D721Med (cell line): ENCODE measurements at regions not wholly inside any gene's neighbourhood (a gene's known extent, or its start where the extent isn't known, plus 50 kb on each side); places are given as distances from the start of the nearest gene placed in this dataset.
"Not testable (repeated sequence)": the region's sequence is repeated elsewhere in the genome, so short reads cannot be mapped to it uniquely, and the experiment has no call there.

ENCODE experiments used
- DNase-seq: peaks from one replicate; pipeline ENCODE4 v3.0.0; 2011; ENCODE audit warnings: low spot score; ENCODE audit not compliant: insufficient read length
- FAIRE-seq: peaks from 2 replicates; lab custom pipeline; 2011; peaks lifted over from hg19 to GRCh38; lab: Jason Lieb, UNC
- TF ChIP-seq, protein P1 (sequence below): IDR thresholded peaks from 2 replicates; pipeline ENCODE4 v1.5.1; 2012; ENCODE audit warnings: mild to moderate bottlenecking, control low read depth; ENCODE audit not compliant: insufficient read depth; ENCODE audit errors: missing control alignments

DNA sequence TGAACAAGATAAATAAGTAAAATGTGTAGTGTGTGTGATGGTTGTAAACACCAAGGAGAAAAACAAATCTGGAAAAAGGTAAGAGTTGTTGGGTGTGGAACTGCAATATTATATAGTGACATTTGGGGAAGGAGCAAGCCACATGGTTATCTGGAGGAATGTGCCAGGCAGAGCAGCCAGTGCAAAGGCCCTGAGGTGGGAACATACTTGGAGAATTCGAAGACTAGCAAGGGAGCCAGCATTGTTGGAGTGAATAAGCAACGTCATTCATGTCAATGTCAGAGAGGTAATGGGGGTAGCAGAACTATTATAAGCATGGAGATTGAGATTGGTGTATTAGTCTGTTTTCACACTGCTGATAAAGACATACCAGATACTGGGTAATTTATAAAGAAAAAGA, 241.5 kb upstream of the LHX5 start:
- TF ChIP-seq, protein P1, sequence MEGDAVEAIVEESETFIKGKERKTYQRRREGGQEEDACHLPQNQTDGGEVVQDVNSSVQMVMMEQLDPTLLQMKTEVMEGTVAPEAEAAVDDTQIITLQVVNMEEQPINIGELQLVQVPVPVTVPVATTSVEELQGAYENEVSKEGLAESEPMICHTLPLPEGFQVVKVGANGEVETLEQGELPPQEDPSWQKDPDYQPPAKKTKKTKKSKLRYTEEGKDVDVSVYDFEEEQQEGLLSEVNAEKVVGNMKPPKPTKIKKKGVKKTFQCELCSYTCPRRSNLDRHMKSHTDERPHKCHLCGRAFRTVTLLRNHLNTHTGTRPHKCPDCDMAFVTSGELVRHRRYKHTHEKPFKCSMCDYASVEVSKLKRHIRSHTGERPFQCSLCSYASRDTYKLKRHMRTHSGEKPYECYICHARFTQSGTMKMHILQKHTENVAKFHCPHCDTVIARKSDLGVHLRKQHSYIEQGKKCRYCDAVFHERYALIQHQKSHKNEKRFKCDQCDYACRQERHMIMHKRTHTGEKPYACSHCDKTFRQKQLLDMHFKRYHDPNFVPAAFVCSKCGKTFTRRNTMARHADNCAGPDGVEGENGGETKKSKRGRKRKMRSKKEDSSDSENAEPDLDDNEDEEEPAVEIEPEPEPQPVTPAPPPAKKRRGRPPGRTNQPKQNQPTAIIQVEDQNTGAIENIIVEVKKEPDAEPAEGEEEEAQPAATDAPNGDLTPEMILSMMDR, result no peak
- DNase-seq, result no peak
- no peak for FAIRE-seq

DNA sequence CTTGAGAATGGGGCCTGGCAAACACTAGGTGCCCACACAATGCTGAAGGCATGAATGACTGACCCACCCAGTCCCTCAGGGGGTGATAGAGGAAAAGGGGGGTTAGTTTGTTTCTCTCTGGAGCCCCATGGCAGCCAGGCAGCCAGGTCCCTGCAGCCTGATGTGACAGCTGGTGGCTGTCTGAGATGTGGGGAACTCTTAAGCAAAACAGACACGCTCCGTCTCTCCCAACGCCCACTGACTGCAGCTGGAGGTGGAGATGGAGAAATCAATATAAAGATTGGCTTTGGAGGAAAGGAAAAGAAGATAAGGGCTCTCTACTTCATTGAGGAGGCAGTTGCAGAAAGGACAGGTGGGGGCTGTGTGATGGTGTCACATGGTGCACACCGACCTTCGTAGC, 240.8 kb upstream of the LHX5 start:
- FAIRE-seq, result no peak
- no peak for DNase-seq
- TF ChIP-seq, protein P1, result no peak

GRCh38 chr12:113710216-113710615, 238.5 kb upstream of the LHX5 start:
- TF ChIP-seq, protein P1, result no peak
- FAIRE-seq (no peak), DNase-seq (no peak)

DNA sequence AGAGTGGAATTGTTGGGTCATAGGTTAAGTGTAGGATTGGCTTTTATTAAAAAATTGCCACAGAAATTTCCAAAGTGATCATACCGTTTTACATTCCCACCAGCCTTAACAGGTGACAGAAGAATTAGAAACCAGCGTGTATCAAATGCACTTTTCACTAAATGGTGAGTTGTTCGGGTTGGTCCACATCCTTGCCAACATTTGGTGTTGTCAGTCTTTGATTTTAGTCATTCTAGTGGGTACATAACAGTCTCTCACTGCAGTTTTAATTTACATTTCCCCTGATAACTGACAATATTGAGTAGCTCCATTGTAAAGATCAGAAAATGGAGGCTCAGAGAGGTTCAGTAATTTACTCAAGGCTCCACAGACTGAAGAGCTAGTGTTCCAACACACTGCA, 237.8 kb upstream of the LHX5 start:
- DNase-seq, result no peak
- FAIRE-seq, result no peak
- TF ChIP-seq, protein P1, result no peak

- TF ChIP-seq, protein P1, result no peak
- FAIRE-seq, result no peak
- no peak for DNase-seq
Measured at GRCh38 chr12:113702836-113703235, 231.2 kb upstream of the LHX5 start.

DNA sequence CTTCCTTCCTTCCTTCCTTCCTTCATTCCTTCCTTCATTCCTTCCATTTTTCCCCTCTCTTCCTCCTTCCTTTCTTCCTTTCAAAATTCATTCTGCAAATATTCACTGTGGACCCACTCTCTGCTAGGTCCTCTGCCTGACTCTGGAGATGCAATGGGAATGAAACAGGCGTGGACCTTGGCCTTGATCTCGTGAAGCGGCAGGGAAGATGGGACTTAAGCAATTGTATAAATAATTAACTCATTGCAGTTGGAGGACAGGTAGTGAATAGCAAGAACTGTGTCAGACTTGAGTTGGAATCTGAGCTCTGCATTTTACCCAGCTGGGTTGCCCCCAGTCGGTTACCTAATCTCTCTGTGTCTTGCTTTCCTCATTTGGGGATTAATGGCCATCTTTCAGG, 230.6 kb upstream of the LHX5 start:
- FAIRE-seq (no peak), DNase-seq (no peak)
- TF ChIP-seq, protein P1, result no peak

DNA sequence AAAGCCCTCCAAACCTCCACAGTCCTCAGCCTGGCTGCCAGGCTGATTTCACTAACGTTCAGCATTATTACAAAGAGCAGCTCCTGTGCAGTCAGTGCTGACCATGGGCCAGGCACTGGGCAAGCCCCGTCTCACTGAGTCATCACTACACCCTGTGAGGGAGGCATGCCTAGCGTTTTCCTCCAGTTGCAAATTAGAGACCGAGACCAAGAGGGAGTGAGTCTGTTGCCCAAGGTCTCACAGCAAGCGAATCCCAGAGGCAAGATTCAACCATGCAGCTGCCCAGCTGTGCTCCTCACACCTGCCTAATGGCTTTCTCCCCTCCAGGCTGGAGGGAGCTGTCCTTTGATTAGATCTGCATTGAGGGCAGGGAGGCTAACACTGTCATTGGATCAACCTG, 229.3 kb upstream of the LHX5 start:
- FAIRE-seq (no peak), DNase-seq (no peak)
- TF ChIP-seq, protein P1, result no peak

DNA sequence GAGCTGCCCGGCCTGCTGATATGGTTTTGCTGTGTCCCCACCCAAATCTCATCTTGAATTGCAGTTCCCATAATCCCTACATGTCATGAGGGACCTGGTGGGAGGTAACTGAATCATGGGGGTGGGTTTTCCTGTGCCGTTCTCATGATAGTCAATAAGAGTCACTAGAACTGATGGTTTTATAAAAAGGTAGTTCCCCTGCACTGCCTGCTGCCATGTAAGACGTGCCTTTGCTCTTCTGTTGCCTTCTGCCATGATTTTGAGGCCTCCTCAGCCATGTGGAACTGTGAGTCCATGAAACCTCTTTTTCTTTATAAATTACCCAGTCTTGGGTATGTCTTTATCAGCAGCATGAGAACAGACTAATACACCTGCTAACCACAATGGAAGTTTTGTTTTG, 228.3 kb upstream of the LHX5 start:
- not testable (repeated sequence) for FAIRE-seq, DNase-seq
